Glutamatergic neuron (in vitro differentiated cells): ENCODE measurements at regions not wholly inside any gene's neighbourhood (a gene's known extent, or its start where the extent isn't known, plus 50 kb on each side); places are given as distances from the start of the nearest gene placed in this dataset.

Experiments
- DNase-seq: peaks from one replicate; pipeline ENCODE4 v3.0.0; 2022
- H3K27ac Mint-ChIP-seq: one replicate; pipeline ENCODE4 v1.8.0; 2020; ENCODE audit warnings: mild to moderate bottlenecking, mixed read lengths, inconsistent platforms; ENCODE audit not compliant: unreplicated experiment
- H3K27me3 Mint-ChIP-seq: one replicate; pipeline ENCODE4 v1.8.0; 2020; ENCODE audit warnings: mild to moderate bottlenecking, moderate library complexity, mixed read lengths, inconsistent platforms; ENCODE audit not compliant: unreplicated experiment
- H3K36me3 Mint-ChIP-seq: one replicate; pipeline ENCODE4 v1.8.0; 2020; ENCODE audit warnings: mild to moderate bottlenecking, mixed read lengths, inconsistent platforms; ENCODE audit not compliant: unreplicated experiment
- H3K4me1 Mint-ChIP-seq: one replicate; pipeline ENCODE4 v1.8.0; 2020; ENCODE audit warnings: mild to moderate bottlenecking, low read depth, mixed read lengths, inconsistent platforms; ENCODE audit not compliant: unreplicated experiment
- H3K4me3 Mint-ChIP-seq: one replicate; pipeline ENCODE4 v1.8.0; 2020; ENCODE audit warnings: mild to moderate bottlenecking, mixed read lengths, inconsistent platforms; ENCODE audit not compliant: unreplicated experiment
- H3K9me3 Mint-ChIP-seq: one replicate; pipeline ENCODE4 v1.8.0; 2020; ENCODE audit warnings: mild to moderate bottlenecking, moderate library complexity, mixed read lengths, inconsistent platforms; ENCODE audit not compliant: unreplicated experiment
- CTCF ChIP-seq: fragments of 200-600 bp; sonication (generic); IDR thresholded peaks from one replicate; pipeline ENCODE4 v1.5.0; 2021; ENCODE audit not compliant: partially characterized antibody, unreplicated experiment

GRCh38 chr16:64493709-64494108 lies 628.2 kb downstream of the CDH11 start:
- Mint-ChIP-seq H3K36me3 (no peaks in the 10 kb centered on the region), H3K27me3 (no peaks in the 10 kb centered on the region), H3K9me3 (no peaks in the 10 kb centered on the region), H3K4me3 (no peak overlapping the region), H3K27ac (no peak overlapping the region), H3K4me1 (no peaks in the 10 kb centered on the region)
- no peak for DNase-seq
- TF ChIP-seq CTCF: no peak

- Mint-ChIP-seq H3K27ac (no peak overlapping the region), H3K9me3 (no peaks in the 10 kb centered on the region), H3K4me3 (no peak overlapping the region), H3K36me3 (no peaks in the 10 kb centered on the region), H3K4me1 (no peaks in the 10 kb centered on the region), H3K27me3 (no peaks in the 10 kb centered on the region)
- no peak for TF ChIP-seq CTCF
- DNase-seq: no peak
Measured at GRCh38 chr16:64489449-64489848, 632.4 kb downstream of the CDH11 start.

- Mint-ChIP-seq H3K4me3 (no peak overlapping the region), H3K27me3 (no peaks in the 10 kb centered on the region), H3K4me1 (no peaks in the 10 kb centered on the region), H3K9me3 (no peaks in the 10 kb centered on the region), H3K27ac (no peak overlapping the region), H3K36me3 (no peaks in the 10 kb centered on the region)
- DNase-seq: no peak
- no peak for TF ChIP-seq CTCF
Measured at GRCh38 chr16:64486561-64486960, 635.3 kb downstream of the CDH11 start.

GRCh38 chr16:64481497-64481896 lies 640.4 kb downstream of the CDH11 start:
- Mint-ChIP-seq H3K4me1 (no peaks in the 10 kb centered on the region), H3K36me3 (no peaks in the 10 kb centered on the region), H3K27me3 (no peaks in the 10 kb centered on the region), H3K9me3 (no peaks in the 10 kb centered on the region), H3K4me3 (no peak overlapping the region), H3K27ac (no peak overlapping the region)
- DNase-seq: no peak
- no peak for TF ChIP-seq CTCF

- Mint-ChIP-seq H3K27ac (no peak overlapping the region), H3K36me3 (no peaks in the 10 kb centered on the region), H3K4me3 (no peak overlapping the region), H3K27me3 (no peaks in the 10 kb centered on the region), H3K4me1 (no peaks in the 10 kb centered on the region), H3K9me3 (no peaks in the 10 kb centered on the region)
- no peak for DNase-seq
- no peak for TF ChIP-seq CTCF
Measured at GRCh38 chr16:64478252-64478906, 643.5 kb downstream of the CDH11 start.
